Ramos (cell line): ENCODE measurements at regions not wholly inside any gene's neighbourhood (a gene's known extent, or its start where the extent isn't known, plus 50 kb on each side); places are given as distances from the start of the nearest gene placed in this dataset.

Experiments used
- in situ Hi-C: fragments of 300-500 bp; cut with MboI; formaldehyde crosslinking; loops from one replicate; pipeline ENCODE4 v1.14.3; 2022; ENCODE audit warnings: low sequenced_read_pairs; ENCODE audit not compliant: unreplicated experiment

DNA sequence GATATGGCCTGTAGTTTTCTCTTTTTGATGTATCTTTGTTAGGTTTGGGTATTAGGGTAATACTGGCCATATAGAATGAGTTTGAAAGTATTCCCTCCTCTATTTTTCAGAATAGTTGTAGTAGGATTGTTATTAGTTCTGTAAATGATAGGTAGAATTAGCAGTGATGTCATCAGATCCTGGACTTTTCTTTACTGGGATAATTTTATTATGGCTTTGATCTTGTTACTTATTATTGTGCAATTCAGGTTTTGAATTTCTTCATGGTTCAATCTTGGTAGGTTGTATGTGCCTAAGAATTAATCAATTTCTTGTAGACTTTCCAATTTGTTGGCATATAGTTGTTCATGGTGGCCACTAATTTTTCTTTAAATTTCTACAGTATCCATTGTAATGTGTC, 916.6 kb downstream of the CCDC85A start:
- in situ Hi-C loops, result no loop called here

DNA sequence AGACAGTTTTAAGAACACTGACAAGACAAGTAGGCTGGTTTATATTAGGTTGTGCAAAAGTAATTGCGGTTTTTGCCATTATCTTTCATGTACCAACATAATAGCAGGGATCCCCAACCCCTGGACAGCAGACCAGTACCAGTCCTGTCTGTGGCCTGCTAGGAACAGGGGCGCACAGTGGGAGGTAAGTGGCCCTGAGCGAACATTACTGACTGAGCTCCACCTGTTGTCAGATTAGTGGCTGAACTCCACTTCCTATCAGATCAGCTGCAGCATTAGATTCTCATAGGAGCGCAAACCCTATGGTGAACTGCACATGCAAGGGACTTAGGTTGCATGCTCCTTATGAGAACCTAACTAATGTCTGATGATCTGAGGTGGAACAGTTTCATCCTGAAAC, 921.9 kb downstream of the CCDC85A start:
- in situ Hi-C loops, result no loop called here

DNA sequence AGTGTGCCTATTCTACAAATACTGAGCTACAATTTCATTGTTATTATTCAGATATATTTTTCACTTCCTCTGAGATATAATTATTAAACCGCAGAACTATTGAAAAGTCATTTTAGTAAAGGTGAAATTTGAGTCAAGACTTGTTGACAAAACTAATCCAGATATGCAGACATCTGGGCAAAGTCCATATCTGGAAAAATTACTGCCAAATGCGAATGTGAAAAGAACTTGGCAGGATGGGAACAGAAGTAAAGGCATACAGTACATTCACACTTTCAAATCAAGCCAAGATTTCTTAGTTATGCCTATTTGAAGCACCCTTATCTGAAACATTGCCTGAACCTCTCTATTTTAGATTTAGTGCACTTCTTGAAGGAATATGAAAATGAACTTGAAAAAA, 923.6 kb downstream of the CCDC85A start:
- in situ Hi-C loops, result no loop called here

DNA sequence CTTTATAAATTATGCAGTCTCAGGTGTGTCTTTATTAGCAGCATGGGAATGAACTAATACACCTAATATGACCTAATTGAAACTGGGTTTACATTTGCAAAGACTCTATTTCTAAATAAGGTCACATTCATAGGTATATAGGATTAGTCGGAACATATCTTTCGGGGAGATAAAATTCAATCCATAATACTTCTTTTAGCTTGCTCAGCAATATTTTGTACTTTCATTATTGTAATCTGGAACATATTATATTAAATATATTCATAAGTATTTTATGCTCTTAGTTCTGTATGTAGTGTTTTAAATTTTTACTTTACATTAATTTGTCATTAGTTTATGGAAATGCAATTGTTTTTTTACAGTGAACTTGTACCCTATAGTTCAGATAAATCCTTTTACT, 927.7 kb downstream of the CCDC85A start:
- in situ Hi-C loops, result no loop called here

DNA sequence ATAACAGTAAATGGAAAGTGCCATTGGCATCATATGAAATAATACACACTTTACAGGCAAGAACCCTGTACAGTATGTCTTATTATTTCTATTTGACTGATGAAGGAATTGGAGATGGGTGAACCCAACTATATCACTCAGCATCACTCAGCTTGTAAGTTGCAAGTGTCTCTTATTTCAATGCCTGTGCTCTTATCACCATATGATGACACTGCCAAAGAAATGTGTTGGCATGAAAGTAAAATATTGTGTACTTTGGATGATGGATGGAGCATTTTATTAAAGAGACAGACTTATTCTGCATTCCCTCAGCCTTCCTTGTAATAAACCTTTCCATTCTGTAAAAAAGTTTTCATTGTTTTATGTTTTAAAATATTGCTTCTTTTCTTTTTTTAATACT, 927.5 kb upstream of the VRK2 start:
- in situ Hi-C loops, result no loop called here

DNA sequence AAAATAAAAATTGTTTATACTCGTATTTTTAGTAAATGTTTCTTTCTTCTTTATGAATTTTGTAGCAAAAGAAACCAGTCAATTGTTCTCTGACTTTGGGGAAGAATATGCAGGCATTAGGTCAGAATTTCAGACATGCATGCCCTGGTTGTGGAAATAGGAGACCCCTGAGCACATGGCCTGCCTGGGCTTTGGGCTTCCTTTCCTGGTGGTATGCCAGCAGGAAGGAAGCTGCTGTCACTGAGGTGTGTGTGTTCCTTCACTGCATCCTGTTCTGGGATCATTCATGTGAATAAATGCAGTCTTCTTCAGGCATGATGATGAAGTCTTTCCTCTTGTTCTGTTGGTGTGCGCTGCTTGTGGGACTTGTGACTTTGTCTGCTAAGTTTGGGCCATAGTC, 920.2 kb upstream of the VRK2 start:
- in situ Hi-C loops, result no loop called here

DNA sequence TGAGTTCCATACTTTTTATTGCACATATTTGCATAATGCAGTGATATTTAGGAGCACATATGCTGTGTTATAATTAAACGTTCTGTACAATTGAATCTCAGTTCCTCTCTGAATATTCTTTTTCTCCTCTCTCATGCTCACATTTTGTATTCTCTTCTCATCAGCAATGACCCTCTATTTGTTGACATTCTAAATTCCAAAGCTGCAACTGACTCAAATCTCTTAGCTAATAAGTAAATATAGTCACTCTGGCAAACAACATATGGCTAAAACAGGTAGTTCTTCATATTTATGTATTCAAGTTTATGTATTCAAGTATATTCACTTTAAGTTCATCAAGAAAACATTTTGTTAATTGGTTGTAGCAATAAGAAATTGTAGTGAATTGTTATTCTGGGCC, 907.4 kb upstream of the VRK2 start:
- in situ Hi-C loops, result no loop called here

DNA sequence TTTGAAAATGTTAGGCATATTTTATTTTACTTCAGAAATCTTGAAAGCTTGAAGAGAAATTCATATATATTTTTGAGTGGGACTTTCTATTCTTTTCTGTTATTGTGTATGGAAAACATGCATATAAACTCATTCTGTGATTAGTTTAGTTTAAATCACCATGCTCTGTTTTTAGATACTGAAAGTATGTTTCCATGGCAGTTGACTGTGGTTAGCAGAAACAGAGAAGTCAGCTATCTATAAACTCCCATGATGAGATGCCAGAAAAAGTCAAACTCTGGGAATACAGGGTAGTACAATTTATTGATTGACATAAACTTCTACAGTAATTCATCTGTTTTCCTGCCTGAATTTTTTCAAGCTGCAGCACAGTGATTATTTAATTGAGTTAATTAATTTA, 905.3 kb upstream of the VRK2 start:
- in situ Hi-C loops, result no loop called here

DNA sequence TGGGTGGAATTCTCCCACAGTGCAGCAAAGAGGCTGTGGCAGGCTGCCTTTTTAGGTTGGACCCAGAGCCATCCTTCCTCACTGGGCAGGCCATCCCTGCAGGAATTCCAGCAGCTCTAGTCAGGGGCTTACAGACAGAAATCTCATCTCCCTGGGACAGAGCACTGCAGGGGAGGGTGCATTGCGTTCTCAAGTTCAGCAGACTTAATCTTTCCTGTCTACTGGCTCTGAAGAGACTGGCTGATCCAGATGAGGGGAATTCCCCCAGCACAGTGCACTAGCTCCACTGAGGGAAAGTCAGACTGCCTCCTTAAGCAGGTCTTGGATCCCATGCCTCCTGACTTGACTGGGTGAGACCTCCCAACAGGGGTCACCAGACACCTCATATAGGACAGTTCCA, 899.7 kb upstream of the VRK2 start:
- in situ Hi-C loops, result no loop called here

DNA sequence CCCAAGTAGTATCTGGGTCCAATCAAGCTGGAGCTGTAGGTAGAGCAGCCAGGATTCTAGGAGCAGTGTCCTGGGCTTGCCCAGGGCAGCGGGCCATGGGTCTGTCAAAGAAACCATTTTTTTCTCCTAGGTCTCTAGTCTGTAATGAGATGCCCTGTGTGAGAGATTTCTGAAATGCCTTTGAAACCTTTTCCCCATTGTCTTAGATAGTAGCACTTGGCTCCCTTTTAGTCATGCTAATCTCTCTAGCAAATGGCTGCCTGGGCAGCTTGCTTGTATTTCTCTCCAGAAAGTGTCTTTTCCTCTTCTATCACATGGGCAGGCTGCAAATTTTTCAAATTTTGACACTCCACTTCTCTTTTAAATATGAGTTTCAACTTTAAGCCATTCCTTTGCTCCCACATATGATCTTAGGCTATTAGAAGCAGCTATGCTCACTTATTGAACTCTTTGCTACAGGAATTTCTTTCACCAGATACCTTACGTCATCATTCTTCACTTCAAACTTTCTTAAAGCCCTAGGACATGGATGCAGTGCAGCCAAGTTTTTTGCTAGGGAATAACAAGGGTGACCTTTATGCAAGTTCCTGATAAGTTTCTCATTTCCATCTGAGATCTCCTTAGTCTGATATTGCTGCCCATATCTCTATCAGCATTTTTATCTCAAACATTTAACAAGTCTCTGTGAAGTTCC, 890.2 kb upstream of the VRK2 start:
- in situ Hi-C loops, result no loop called here

DNA sequence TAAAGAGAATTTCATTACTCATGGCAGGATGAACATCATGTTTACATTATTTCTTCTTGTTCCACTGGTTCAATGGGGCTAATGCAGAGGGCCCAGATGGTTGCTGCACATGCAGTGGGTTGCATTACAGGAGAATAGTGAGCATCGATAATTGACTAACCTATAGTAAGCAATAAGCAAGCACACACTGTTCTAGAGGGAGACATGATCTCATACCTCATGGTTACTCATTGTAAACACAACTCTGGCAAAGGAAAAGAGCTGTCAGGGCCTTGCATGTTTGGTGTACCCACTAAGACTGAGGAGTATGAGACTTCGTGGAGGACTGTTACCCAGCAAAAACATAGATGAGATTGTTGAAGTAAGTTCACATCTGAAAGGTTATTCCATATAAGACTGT, 885.6 kb upstream of the VRK2 start:
- in situ Hi-C loops, result no loop called here

DNA sequence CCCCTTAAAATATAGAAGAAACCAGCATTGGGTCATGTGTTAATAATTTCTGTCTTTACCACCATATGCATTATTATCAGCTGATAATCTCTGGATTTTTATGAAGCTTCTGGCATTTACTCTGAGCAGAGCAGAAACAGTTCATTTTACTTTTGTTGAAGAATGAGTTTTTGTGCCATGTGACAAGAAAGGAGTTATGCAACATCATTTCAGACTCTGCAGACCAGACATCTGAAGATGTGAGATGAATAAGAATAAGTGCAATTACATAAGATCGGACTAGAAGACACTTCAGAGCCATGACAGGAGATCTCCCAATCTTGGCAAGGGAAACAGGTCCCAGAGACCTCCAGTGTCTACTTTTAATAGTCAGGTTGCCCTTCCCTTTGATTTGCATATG, 869.4 kb upstream of the VRK2 start:
- in situ Hi-C loops, result no loop called here

DNA sequence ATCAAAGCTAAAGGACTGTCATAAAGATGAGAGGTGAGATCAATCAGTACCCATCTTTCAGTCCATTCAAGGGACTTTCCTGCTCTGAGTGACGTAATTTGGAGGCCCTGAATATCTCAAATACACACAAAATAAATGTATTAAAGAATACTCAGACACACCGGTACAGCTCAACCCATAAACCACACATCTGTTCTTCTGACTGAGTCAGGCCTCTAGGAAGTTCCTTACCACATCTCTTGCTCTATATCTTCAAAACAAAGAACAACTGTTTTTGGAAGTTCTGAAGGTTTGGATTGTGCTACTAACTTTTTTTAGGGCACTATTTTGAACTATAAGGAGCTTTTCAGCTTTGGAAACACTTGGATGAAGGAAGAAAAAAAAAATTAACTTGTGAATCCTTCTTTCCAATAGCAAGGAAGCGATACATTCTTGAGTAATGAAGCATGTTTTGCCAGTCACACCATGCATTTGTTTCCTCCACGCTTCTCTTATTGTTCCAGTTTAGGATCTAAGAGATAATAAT, 866.5 kb upstream of the VRK2 start:
- in situ Hi-C loops, result no loop called here

DNA sequence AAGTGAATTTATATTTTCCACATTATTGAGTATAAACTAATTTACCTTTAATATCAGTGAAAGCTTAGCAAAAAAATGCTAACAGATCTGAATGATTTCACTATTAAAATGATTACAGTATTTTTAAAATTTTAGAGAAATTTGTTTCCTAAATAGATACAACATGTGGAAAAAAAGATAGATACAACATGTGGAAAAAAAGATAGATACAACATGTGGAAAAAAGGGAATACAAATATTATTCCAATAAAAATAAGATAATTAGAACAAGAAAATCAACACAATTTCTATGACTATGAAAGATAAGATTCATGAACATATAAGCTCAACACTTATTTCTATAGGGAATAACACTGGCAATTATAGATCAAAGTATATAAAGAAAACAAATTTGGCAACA, 865.9 kb upstream of the VRK2 start:
- in situ Hi-C loops, result no loop called here

DNA sequence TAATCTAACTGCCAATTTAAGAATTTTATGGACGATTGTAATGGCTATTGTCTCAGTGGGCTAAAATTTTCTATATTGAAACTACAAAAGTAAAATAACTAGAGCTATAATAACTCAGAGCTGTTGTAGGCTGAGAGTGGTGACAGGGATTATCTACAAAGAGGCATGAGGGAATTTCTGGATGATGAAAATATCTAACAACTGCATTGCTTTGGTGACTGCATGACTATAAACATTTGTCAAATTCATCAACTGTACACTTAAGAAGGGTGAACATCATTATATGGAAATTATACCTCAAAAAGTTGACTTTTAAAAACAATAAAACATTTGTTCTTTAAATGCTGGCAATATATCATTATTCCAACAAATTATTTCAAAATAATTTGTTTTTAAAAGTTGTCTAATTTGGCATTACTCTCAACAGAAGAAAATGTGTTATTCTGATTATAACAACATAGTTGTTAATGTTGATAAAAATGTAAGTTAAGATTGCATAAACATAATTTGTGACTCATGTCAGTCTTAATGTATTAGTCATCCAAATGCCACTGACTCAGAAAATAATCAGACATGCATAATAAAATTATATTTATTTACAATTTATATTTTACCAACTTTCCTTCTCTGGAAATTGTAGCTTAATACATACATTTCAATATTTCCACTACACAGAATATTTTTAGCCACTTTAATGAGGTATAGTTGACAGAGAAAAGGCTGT, 865.1 kb upstream of the VRK2 start:
- in situ Hi-C loops, result no loop called here

DNA sequence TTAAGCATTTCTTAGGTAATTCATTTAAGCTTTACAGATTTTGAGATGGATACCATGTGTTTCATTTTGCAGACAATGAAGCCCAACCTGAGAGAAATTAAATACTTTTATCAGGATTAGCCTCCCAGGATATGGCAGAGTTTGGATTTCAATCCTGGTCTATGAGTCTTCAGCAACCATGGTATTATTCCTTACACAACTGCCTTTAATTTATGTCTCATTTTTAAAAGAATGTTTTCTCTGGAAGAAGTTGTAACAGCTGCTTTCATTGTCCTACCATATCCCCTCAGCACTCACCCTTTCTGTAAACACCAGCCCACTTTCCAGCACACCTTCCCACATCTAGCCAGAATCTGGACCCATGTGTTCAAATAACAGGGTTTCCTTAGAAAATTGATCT, 863.7 kb upstream of the VRK2 start:
- in situ Hi-C loops, result no loop called here

DNA sequence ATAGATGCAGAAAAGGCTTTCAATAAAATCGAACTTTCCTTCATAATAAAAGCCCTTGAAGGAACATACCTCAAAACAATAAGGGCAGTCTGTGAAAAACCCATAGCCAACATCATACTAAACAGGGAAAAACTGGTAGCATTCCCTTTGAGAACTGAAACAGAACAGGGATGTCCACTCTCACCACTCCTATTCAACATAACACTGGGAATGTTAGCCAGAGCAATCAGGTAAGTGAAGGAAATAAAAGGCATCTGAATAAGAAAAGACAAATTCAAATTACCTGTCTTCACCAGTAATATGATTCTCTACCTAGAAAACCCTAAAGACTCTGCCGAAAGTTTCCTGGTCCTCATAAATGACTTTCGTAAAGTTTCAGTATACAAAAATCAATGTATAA, 861.0 kb upstream of the VRK2 start:
- in situ Hi-C loops, result no loop called here

DNA sequence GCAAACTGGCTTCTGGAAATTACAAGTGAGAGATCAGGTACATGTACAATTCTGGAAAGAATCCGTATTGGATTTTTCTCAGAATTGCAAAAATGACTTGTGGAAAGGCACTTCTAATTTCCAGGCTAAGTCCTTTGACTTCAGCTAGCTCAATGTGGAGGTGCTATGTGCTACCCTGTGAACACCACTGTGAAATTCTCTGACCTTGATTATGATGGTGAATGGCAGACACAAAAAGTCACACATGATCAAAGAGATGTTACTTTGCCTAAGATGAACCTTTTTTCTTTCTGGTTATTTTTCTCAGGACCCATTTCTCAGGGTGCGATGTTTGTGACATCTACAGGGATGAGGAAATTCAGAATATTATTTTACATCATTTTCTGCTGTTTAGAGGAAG, 856.6 kb upstream of the VRK2 start:
- in situ Hi-C loops, result no loop called here

DNA sequence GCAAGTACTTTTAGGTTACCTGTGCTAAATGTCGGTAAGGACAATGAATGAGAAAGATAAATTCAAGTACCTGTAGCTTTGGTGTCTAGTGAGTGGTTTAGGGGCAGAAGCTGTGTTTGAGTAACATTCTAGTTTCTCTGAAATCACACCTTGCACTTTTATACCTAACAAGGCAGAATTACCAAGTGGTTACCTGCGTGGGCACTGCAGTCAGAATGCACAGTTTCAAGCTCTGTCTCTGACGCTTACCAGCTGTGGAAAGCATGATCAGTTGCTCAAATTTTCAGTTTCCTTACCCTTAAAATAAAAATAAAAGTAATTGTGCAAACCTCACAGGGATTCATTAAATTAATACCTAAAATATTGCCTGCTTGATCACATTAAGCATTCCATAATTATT, 846.9 kb upstream of the VRK2 start:
- in situ Hi-C loops, result no loop called here

DNA sequence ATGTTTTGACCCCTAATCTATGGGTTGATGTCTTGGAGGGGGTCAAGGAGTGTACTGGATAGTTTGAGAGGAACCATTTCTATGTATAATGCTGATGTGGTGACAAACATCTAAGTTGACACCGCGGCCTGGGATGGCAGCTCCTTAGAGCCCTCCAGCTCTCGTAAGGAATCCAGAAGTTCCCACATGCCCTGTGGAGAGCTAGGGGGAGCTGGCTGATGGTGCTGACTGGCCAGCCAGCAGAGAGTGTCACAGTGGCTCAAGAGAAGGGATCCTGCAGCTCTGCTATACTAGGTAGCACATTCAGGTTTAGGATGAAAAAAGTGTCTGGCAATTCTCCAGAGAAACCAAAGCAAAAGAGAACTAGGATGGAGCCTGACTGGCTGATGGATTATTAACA, 842.2 kb upstream of the VRK2 start:
- in situ Hi-C loops, result no loop called here

DNA sequence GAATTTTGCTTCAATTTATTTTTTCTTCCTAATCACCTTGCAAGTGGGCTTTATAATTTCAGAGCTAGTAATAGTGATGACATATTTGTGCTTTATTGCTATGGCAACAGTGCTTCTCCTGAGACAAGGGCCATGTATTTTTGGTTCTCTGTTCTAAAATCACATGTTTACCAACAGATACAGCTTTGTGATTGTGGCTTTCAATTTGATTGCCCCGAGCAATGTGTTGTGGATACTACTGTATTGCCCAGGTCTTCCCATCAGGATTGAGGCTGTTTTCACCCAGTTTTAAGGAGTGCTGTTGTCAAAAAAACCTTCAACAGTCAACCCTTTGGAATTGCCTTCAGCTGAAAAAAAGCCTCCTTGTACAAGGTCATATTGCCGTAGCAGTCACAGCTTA, 841.4 kb upstream of the VRK2 start:
- in situ Hi-C loops, result no loop called here

DNA sequence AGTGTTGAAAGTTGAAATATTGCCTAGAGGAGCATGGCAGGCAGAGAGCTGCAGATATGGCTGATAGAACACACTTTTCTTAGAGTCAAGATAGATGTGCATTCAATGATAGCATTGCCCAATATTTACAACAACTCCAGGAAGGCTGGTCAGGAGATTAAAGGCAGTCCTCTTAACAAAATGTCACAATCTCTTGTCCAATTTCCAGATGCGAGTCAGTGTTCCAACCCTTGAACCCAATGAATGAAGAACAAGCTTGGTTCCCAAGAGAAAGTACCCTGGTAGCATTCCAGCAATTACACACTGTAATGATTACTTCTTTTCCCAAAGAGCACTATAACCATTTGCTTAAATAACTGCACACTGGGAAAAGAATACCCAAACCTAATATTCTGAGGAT, 839.4 kb upstream of the VRK2 start:
- in situ Hi-C loops, result no loop called here
